CD14-positive monocyte (primary cell): ENCODE measurements at regions not wholly inside any gene's neighbourhood (a gene's known extent, or its start where the extent isn't known, plus 50 kb on each side); places are given as distances from the start of the nearest gene placed in this dataset.

Experiments
- DNase-seq, 3 donors: peaks; one replicate each; pipeline ENCODE4 v3.0.0-alpha.2; 2011 to 2022
- H2AFZ ChIP-seq: 2 replicates; pipeline ENCODE4 v1.6.0; 2012; ENCODE audit warnings: mild to moderate bottlenecking, low read depth, low read length, inconsistent platforms; ENCODE audit not compliant: insufficient read depth, poor library complexity, severe bottlenecking
- H3K27ac ChIP-seq, 2 donors: 1 replicate in 1 of 2; 2 replicates in 1 of 2; pipeline ENCODE4 v1.5.1; 2012 to 2013; ENCODE audit warnings: low read length in 2 of 2, control low read depth in 1 of 2, inconsistent platforms in 1 of 2, low read depth in 1 of 2, mild to moderate bottlenecking in 1 of 2
- H3K27me3 ChIP-seq, 2 donors: one replicate each; pipeline versions ENCODE4 v1.6.0 to v1.6.1; 2011 to 2013; ENCODE audit warnings: low read length in 2 of 2; ENCODE audit not compliant: control insufficient read depth in 2 of 2, insufficient read depth in 2 of 2
- H3K36me3 ChIP-seq, 2 donors: replicated peaks in 1 of 2; 1 replicate in 1 of 2; 2 replicates in 1 of 2; pipeline versions ENCODE4 v1.5.1 to v1.6.1; 2012 to 2013; ENCODE audit warnings: low read length in 2 of 2, control low read depth in 1 of 2, inconsistent platforms in 1 of 2, mild to moderate bottlenecking in 1 of 2; ENCODE audit not compliant: insufficient read depth in 2 of 2, control insufficient read depth in 1 of 2
- H3K4me1 ChIP-seq, 2 donors: 1 replicate in 1 of 2; 2 replicates in 1 of 2; pipeline versions ENCODE4 v1.5.1 to v1.6.1; 2012 to 2013; ENCODE audit warnings: low read length in 2 of 2, control low read depth in 1 of 2, inconsistent platforms in 1 of 2, mild to moderate bottlenecking in 1 of 2, moderate library complexity in 1 of 2; ENCODE audit not compliant: insufficient read depth in 2 of 2, control insufficient read depth in 1 of 2
- H3K4me2 ChIP-seq: replicated peaks from 2 replicates; pipeline ENCODE3; 2012; ENCODE audit warnings: low read length, moderate library complexity, mild to moderate bottlenecking; ENCODE audit not compliant: poor library complexity, severe bottlenecking; ENCODE audit errors: extremely low read depth
- H3K4me3 ChIP-seq, 3 experiments: fragments of 200-600 bp in 1 of 3; sonication (generic) in 1 of 3; replicated peaks in 1 of 3; 1 replicate in 2 of 3; 2 replicates in 1 of 3; pipeline ENCODE4 v1.5.1; 2011 to 2013; ENCODE audit warnings: low read length in 3 of 3, mild to moderate bottlenecking in 3 of 3, control low read depth in 2 of 3, low read depth in 2 of 3, inconsistent platforms in 1 of 3, moderate library complexity in 1 of 3
- H3K79me2 ChIP-seq: 2 replicates; pipeline ENCODE4 v1.6.0; 2012; ENCODE audit warnings: mild to moderate bottlenecking, control low read depth, inconsistent platforms, low read length, moderate library complexity; ENCODE audit not compliant: insufficient read depth
- H3K9ac ChIP-seq: 2 replicates; pipeline ENCODE4 v1.6.0; 2017; ENCODE audit warnings: low read length, mild to moderate bottlenecking; ENCODE audit not compliant: insufficient read depth, poor library complexity, severe bottlenecking
- H3K9me3 ChIP-seq, 2 donors: replicated peaks in 1 of 2; 1 replicate in 1 of 2; 2 replicates in 1 of 2; pipeline versions ENCODE4 v1.5.1 to v1.6.1; 2012 to 2013; ENCODE audit warnings: low read length in 2 of 2, control low read depth in 1 of 2; ENCODE audit not compliant: control insufficient read depth in 1 of 2, insufficient read depth in 1 of 2
- H4K20me1 ChIP-seq: 2 replicates; pipeline ENCODE4 v1.6.0; 2012; ENCODE audit warnings: mild to moderate bottlenecking, low read length, control low read depth, moderate library complexity; ENCODE audit not compliant: insufficient read depth
- H3K27ac Mint-ChIP-seq, 7 donors: one replicate each; pipeline ENCODE4 v1.8.0; 2020; ENCODE audit warnings: mild to moderate bottlenecking in 7 of 7, mixed read lengths in 7 of 7, moderate library complexity in 6 of 7, inconsistent platforms in 2 of 7
- H3K27me3 Mint-ChIP-seq, 3 donors: one replicate each; pipeline ENCODE4 v1.8.0; 2021 to 2022; ENCODE audit warnings: low read depth in 3 of 3, mild to moderate bottlenecking in 3 of 3, mixed read lengths in 3 of 3, moderate library complexity in 3 of 3, inconsistent platforms in 1 of 3
- H3K36me3 Mint-ChIP-seq, 2 donors: one replicate each; pipeline ENCODE4 v1.8.0; 2020; ENCODE audit warnings: mixed read lengths in 2 of 2, inconsistent platforms in 1 of 2, mild to moderate bottlenecking in 1 of 2
- H3K4me1 Mint-ChIP-seq: one replicate; pipeline ENCODE4 v1.8.0; 2020; ENCODE audit warnings: mild to moderate bottlenecking, mixed read lengths
- H3K4me3 Mint-ChIP-seq, 2 donors: one replicate each; pipeline ENCODE4 v1.8.0; 2020; ENCODE audit warnings: mild to moderate bottlenecking in 2 of 2, mixed read lengths in 2 of 2, moderate library complexity in 1 of 2
- H3K9me3 Mint-ChIP-seq, 7 donors: one replicate each; pipeline ENCODE4 v1.8.0; 2020 to 2022; ENCODE audit warnings: mixed read lengths in 7 of 7, mild to moderate bottlenecking in 6 of 7, moderate library complexity in 6 of 7, inconsistent platforms in 2 of 7
- WGBS: methylation state at CpG from one replicate; pipeline ENCODE4 v1.1.5; 2013; ENCODE audit warnings: missing lambda C conversion rate; ENCODE audit not compliant: insufficient coverage; 5-methylcytosine and 5-hydroxymethylcytosine counted together
- intact Hi-C, 2 donors: fragments of 100-400 bp; cut with micrococcal nuclease; formaldehyde crosslinking; loops; one replicate each; pipeline versions ENCODE4 v1.15.0 to v1.15.1; 2023
- TF ChIP-seq, protein P1 (sequence below): fragments of 200-600 bp; IDR thresholded peaks from one replicate; pipeline ENCODE4 v1.8.0; 2022; ENCODE audit warnings: antibody characterized with exemption, mild to moderate bottlenecking

DNA sequence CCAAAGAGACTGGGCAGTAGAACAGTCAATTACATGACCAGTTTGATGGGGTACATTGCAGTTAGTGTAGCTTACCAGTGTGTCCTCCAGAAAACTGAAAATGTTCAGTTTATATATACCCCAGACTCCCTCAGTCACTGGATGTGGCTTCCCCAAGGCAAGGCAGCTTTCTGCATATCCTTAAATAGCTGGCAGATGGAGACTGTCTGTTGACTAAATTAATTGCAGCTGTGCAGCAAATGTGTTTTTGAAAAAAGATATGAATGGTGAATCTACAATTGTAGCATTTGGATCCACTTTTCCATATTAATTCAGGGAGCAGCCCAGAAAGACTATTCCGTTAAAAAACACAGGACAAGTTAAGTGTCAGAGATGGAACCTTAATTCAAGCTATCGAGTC is 565.1 kb upstream of the CCDC179 start:
- Mint-ChIP-seq H3K4me3 (no peak overlapping the region), H3K27me3 (no peaks in the 10 kb centered on the region), H3K36me3 (no peaks in the 10 kb centered on the region), H3K4me1 (no peaks in the 10 kb centered on the region), H3K27ac (no peak overlapping the region), H3K9me3 (peaks cover 0 to 11% (median 0%) of the 10 kb centered on the region in 7 donors)
- H3K4me3 ChIP-seq: no peak overlapping the region
- no peaks in the 10 kb centered on the region for H3K4me1 ChIP-seq
- H4K20me1 ChIP-seq: no peaks in the 10 kb centered on the region
- intact Hi-C loops: no loop called here
- no peaks in the 10 kb centered on the region for H3K36me3 ChIP-seq
- H3K27me3 ChIP-seq: no peaks in the 10 kb centered on the region
- no peak overlapping the region for H3K9ac ChIP-seq
- no peak for DNase-seq
- WGBS: no CpG with 5 or more reads among the region's 2 CpGs
- H2AFZ ChIP-seq: no peak overlapping the region
- TF ChIP-seq, protein P1, sequence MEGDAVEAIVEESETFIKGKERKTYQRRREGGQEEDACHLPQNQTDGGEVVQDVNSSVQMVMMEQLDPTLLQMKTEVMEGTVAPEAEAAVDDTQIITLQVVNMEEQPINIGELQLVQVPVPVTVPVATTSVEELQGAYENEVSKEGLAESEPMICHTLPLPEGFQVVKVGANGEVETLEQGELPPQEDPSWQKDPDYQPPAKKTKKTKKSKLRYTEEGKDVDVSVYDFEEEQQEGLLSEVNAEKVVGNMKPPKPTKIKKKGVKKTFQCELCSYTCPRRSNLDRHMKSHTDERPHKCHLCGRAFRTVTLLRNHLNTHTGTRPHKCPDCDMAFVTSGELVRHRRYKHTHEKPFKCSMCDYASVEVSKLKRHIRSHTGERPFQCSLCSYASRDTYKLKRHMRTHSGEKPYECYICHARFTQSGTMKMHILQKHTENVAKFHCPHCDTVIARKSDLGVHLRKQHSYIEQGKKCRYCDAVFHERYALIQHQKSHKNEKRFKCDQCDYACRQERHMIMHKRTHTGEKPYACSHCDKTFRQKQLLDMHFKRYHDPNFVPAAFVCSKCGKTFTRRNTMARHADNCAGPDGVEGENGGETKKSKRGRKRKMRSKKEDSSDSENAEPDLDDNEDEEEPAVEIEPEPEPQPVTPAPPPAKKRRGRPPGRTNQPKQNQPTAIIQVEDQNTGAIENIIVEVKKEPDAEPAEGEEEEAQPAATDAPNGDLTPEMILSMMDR: no peak
- H3K79me2 ChIP-seq: no peaks in the 10 kb centered on the region
- H3K9me3 ChIP-seq: peaks cover 0 to 9% of the 10 kb centered on the region in 2 donors
- H3K27ac ChIP-seq: no peak overlapping the region
- H3K4me2 ChIP-seq: no peak overlapping the region

DNA sequence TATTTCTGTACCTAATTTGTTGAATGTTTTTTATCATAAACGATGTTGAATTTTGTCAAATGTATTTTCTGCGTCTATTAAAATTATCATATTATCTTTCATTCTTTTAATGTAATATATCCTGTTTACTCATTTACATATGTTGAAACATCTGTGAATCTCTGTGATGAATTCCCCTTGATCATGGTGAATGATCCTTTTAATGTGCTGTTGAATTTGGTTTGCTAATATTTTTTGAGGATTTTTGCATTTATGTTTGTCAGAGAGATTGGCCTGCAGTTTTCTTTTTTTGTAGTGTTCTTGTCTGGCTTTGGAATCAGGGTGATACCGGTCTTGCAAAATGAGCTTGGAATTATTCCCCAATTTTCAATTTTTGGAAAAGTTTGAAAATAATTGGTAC is 569.3 kb upstream of the CCDC179 start:
- TF ChIP-seq, protein P1: no peak
- no peaks in the 10 kb centered on the region for H3K4me1 Mint-ChIP-seq
- no peaks in the 10 kb centered on the region for H4K20me1 ChIP-seq
- no CpG with 5 or more reads among the region's 3 CpGs for WGBS
- no peaks in the 10 kb centered on the region for H3K27me3 Mint-ChIP-seq
- H3K9me3 ChIP-seq: peaks cover 0 to 5% of the 10 kb centered on the region in 2 donors
- no peaks in the 10 kb centered on the region for H3K36me3 ChIP-seq
- intact Hi-C loops: no loop called here
- no peak overlapping the region for H3K4me3 Mint-ChIP-seq
- H3K4me2 ChIP-seq: no peak overlapping the region
- H3K4me3 ChIP-seq: no peak overlapping the region
- H3K36me3 Mint-ChIP-seq: no peaks in the 10 kb centered on the region
- H3K79me2 ChIP-seq: no peaks in the 10 kb centered on the region
- H3K27me3 ChIP-seq: no peaks in the 10 kb centered on the region
- DNase-seq: no peak
- H2AFZ ChIP-seq: no peak overlapping the region
- H3K4me1 ChIP-seq: no peaks in the 10 kb centered on the region
- H3K27ac Mint-ChIP-seq: no peak overlapping the region
- no peak overlapping the region for H3K9ac ChIP-seq
- peaks cover 0 to 8% (median 3%) of the 10 kb centered on the region in 7 donors for H3K9me3 Mint-ChIP-seq
- H3K27ac ChIP-seq: no peak overlapping the region
